H9 (cell line): ENCODE measurements at regions not wholly inside any gene's neighbourhood (a gene's known extent, or its start where the extent isn't known, plus 50 kb on each side); places are given as distances from the start of the nearest gene placed in this dataset.

Source experiments
- DNase-seq: peaks from one replicate; pipeline ENCODE4 v3.0.0-alpha.2; 2017
- H2AFZ ChIP-seq: one replicate; pipeline ENCODE4 v1.6.1; 2013; ENCODE audit warnings: mild to moderate bottlenecking, low read length, control low read depth, moderate library complexity
- H2AK5ac ChIP-seq: 2 replicates; pipeline ENCODE4 v1.6.1; 2013; ENCODE audit warnings: low read length, control low read depth, mixed read lengths; ENCODE audit not compliant: insufficient read length
- H2BK120ac ChIP-seq: one replicate; pipeline ENCODE4 v1.6.1; 2013; ENCODE audit warnings: low read depth, mild to moderate bottlenecking, low read length, control low read depth, inconsistent platforms; ENCODE audit not compliant: poor library complexity, severe bottlenecking
- H2BK12ac ChIP-seq: 2 replicates; pipeline ENCODE4 v1.6.1; 2013; ENCODE audit warnings: low read length, control low read depth, mixed read lengths, low read depth; ENCODE audit not compliant: insufficient read length
- H2BK15ac ChIP-seq: 2 replicates; pipeline ENCODE4 v1.6.1; 2013; ENCODE audit warnings: low read depth, low read length, control low read depth
- H2BK20ac ChIP-seq: one replicate; pipeline ENCODE4 v1.6.1; 2013; ENCODE audit warnings: low read depth, mild to moderate bottlenecking, low read length, control low read depth, inconsistent platforms; ENCODE audit not compliant: poor library complexity, severe bottlenecking
- H2BK5ac ChIP-seq: 2 replicates; pipeline ENCODE4 v1.6.1; 2013; ENCODE audit warnings: low read length, control low read depth, mixed read lengths; ENCODE audit not compliant: insufficient read length
- H3K14ac ChIP-seq: 2 replicates; pipeline ENCODE4 v1.6.1; 2013; ENCODE audit warnings: low read length, control low read depth; ENCODE audit not compliant: insufficient read depth
- H3K18ac ChIP-seq: 2 replicates; pipeline ENCODE4 v1.6.1; 2013; ENCODE audit warnings: low read depth, mild to moderate bottlenecking, mixed read lengths, low read length, control low read depth; ENCODE audit not compliant: insufficient read length
- H3K23ac ChIP-seq: 2 replicates; pipeline ENCODE4 v1.6.1; 2013; ENCODE audit warnings: low read length, control low read depth, mixed read lengths, low read depth; ENCODE audit not compliant: insufficient read length
- H3K23me2 ChIP-seq: 2 replicates; pipeline ENCODE4 v1.6.1; 2013; ENCODE audit warnings: low read depth, mild to moderate bottlenecking, mixed read lengths, low read length, control low read depth; ENCODE audit not compliant: insufficient read length, poor library complexity, severe bottlenecking
- H3K27ac ChIP-seq: 2 replicates; pipeline ENCODE4 v1.5.1; 2013; ENCODE audit warnings: low read length, control low read depth, mixed read lengths, low read depth; ENCODE audit not compliant: insufficient read length
- H3K27me3 ChIP-seq: 2 replicates; pipeline ENCODE4 v1.6.1; 2013; ENCODE audit warnings: low read length, control low read depth, inconsistent platforms; ENCODE audit not compliant: insufficient read depth
- H3K4ac ChIP-seq: 2 replicates; pipeline ENCODE4 v1.6.1; 2013; ENCODE audit warnings: low read depth, mild to moderate bottlenecking, control low read depth, inconsistent platforms, low read length, moderate library complexity
- H3K4me1 ChIP-seq: 2 replicates; pipeline ENCODE4 v1.6.1; 2013; ENCODE audit warnings: low read length, control low read depth, inconsistent platforms; ENCODE audit not compliant: insufficient read depth
- H3K4me2 ChIP-seq: 2 replicates; pipeline ENCODE4 v1.6.1; 2013; ENCODE audit warnings: low read length, control low read depth, mixed read lengths; ENCODE audit not compliant: insufficient read length, insufficient read depth
- H3K56ac ChIP-seq: 2 replicates; pipeline ENCODE4 v1.6.1; 2013; ENCODE audit warnings: low read depth, mild to moderate bottlenecking, mixed read lengths, low read length, control low read depth; ENCODE audit not compliant: insufficient read length
- H3K79me1 ChIP-seq: 2 replicates; pipeline ENCODE4 v1.6.1; 2013; ENCODE audit warnings: low read depth, mild to moderate bottlenecking, moderate library complexity, low read length, control low read depth, inconsistent platforms; ENCODE audit not compliant: insufficient read depth, poor library complexity, severe bottlenecking
- H3K79me2 ChIP-seq: 2 replicates; pipeline ENCODE4 v1.6.1; 2013; ENCODE audit warnings: low read length, control low read depth, inconsistent platforms; ENCODE audit not compliant: insufficient read depth
- H3K9ac ChIP-seq: 2 replicates; pipeline ENCODE4 v1.6.1; 2013; ENCODE audit warnings: low read length, control low read depth, mixed read lengths; ENCODE audit not compliant: insufficient read length; ENCODE audit errors: extremely low read depth
- H3K9me3 ChIP-seq: one replicate; pipeline ENCODE4 v1.6.1; 2013; ENCODE audit warnings: low read depth, low read length, inconsistent platforms; ENCODE audit not compliant: control insufficient read depth
- H3T11ph ChIP-seq: one replicate; pipeline ENCODE4 v1.6.1; 2013; ENCODE audit warnings: mild to moderate bottlenecking, low read length, control low read depth, inconsistent platforms
- H4K20me1 ChIP-seq: one replicate; pipeline ENCODE4 v1.6.1; 2013; ENCODE audit not compliant: control insufficient read depth, insufficient read length, insufficient read depth
- H4K5ac ChIP-seq: 2 replicates; pipeline ENCODE4 v1.6.1; 2013; ENCODE audit warnings: low read depth, mild to moderate bottlenecking, mixed read lengths, low read length, control low read depth; ENCODE audit not compliant: insufficient read length
- H4K8ac ChIP-seq: replicated peaks from 2 replicates; pipeline ENCODE4 v1.6.1; 2013; ENCODE audit warnings: low read length, control low read depth, mixed read lengths, low read depth; ENCODE audit not compliant: insufficient read length
- H4K91ac ChIP-seq: 2 replicates; pipeline ENCODE4 v1.6.1; 2013; ENCODE audit warnings: low read depth, mild to moderate bottlenecking, moderate library complexity, mixed read lengths, low read length, control low read depth; ENCODE audit not compliant: insufficient read length
- H3K27ac Mint-ChIP-seq, 3 experiments: 2 replicates in 2 of 3; 3 replicates in 1 of 3; pipeline ENCODE4 v1.8.0; 2020 to 2021; ENCODE audit warnings: mixed read lengths in 3 of 3, mild to moderate bottlenecking in 1 of 3, moderate library complexity in 1 of 3
- H3K27me3 Mint-ChIP-seq: 2 replicates; pipeline ENCODE4 v1.8.0; 2021; ENCODE audit warnings: low read depth, mild to moderate bottlenecking, moderate library complexity, mixed read lengths
- H3K36me3 Mint-ChIP-seq, 3 experiments: 2 replicates in 2 of 3; 3 replicates in 1 of 3; pipeline ENCODE4 v1.8.0; 2020 to 2021; ENCODE audit warnings: low read depth in 3 of 3, mixed read lengths in 3 of 3; ENCODE audit not compliant: insufficient read depth in 1 of 3
- H3K4me1 Mint-ChIP-seq, 2 experiments: 2 replicates each; pipeline ENCODE4 v1.8.0; 2020; ENCODE audit warnings: mixed read lengths in 2 of 2
- H3K4me3 Mint-ChIP-seq, 2 experiments: 2 replicates in 1 of 2; 3 replicates in 1 of 2; pipeline ENCODE4 v1.8.0; 2020 to 2021; ENCODE audit warnings: mild to moderate bottlenecking in 2 of 2, mixed read lengths in 2 of 2, moderate library complexity in 1 of 2
- H3K9me3 Mint-ChIP-seq, 2 experiments: 2 replicates in 1 of 2; 3 replicates in 1 of 2; pipeline ENCODE4 v1.8.0; 2020; ENCODE audit warnings: mild to moderate bottlenecking in 2 of 2, mixed read lengths in 2 of 2, moderate library complexity in 1 of 2
- WGBS: extraction: QIAGEN DNeasy Blood & Tissue Kit; methylation state at CpG from one replicate; pipeline ENCODE4 v1.1.7; 2013; ENCODE audit warnings: missing lambda C conversion rate, low lambda C conversion rate, mixed read lengths; ENCODE audit not compliant: insufficient read length; ENCODE audit errors: extremely low coverage; 5-methylcytosine and 5-hydroxymethylcytosine counted together
- TF ChIP-seq, protein P1 (sequence below): fragments of 200-600 bp; sonication (generic); conservative IDR thresholded peaks from 3 replicates; pipeline ENCODE4 v1.8.0; 2021; ENCODE audit warnings: antibody characterized with exemption, mild to moderate bottlenecking

DNA sequence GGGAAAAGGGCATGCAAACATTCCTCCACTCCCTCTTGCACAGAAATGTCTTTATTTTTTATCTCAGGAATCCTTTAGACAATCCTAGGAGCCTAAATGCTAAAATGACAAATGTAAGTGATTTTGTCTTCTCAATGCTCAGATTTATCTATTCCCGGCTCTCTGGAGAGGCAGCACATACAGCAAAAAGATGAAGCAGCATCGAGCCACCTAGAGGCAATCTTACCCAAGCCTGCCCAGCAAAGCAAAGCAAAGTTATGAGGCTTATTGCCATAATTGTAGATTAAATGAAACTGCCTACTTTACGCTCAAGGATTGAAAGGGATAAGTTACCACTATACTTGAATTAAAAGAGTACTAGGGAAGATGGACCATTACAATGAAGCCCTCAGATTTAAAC is 750.4 kb upstream of the NR2F2 start:
- H4K20me1 ChIP-seq: no peaks in the 10 kb centered on the region
- no peak overlapping the region for H2AFZ ChIP-seq
- no peak overlapping the region for H2BK12ac ChIP-seq
- 0 out of 7 replicates have a peak overlapping the region, but pooled peaks of 1 of the 3 experiments have one; percentile 18 for H3K27ac Mint-ChIP-seq
- no peak overlapping the region for H4K8ac ChIP-seq
- no peak overlapping the region for H3K9ac ChIP-seq
- no peak overlapping the region for H2BK120ac ChIP-seq
- H3K79me2 ChIP-seq: no peaks in the 10 kb centered on the region
- no peaks in the 10 kb centered on the region for H3K79me1 ChIP-seq
- H3K4me1 ChIP-seq: no peaks in the 10 kb centered on the region
- no peak overlapping the region for H3T11ph ChIP-seq
- no peak overlapping the region for H4K91ac ChIP-seq
- no peak overlapping the region for H4K5ac ChIP-seq
- no peak overlapping the region for H3K4ac ChIP-seq
- no peak overlapping the region for H3K18ac ChIP-seq
- H2AK5ac ChIP-seq: no peak overlapping the region
- no peak overlapping the region for H3K23ac ChIP-seq
- no peaks in the 10 kb centered on the region for H3K9me3 Mint-ChIP-seq
- no peak overlapping the region for H3K14ac ChIP-seq
- H3K36me3 Mint-ChIP-seq: no peaks in the 10 kb centered on the region
- no peak overlapping the region for H3K4me3 Mint-ChIP-seq
- WGBS: no CpG with 5 or more reads among the region's 3 CpGs
- no peak overlapping the region for H3K4me2 ChIP-seq
- H2BK5ac ChIP-seq: no peak overlapping the region
- H3K56ac ChIP-seq: no peak overlapping the region
- TF ChIP-seq, protein P1, sequence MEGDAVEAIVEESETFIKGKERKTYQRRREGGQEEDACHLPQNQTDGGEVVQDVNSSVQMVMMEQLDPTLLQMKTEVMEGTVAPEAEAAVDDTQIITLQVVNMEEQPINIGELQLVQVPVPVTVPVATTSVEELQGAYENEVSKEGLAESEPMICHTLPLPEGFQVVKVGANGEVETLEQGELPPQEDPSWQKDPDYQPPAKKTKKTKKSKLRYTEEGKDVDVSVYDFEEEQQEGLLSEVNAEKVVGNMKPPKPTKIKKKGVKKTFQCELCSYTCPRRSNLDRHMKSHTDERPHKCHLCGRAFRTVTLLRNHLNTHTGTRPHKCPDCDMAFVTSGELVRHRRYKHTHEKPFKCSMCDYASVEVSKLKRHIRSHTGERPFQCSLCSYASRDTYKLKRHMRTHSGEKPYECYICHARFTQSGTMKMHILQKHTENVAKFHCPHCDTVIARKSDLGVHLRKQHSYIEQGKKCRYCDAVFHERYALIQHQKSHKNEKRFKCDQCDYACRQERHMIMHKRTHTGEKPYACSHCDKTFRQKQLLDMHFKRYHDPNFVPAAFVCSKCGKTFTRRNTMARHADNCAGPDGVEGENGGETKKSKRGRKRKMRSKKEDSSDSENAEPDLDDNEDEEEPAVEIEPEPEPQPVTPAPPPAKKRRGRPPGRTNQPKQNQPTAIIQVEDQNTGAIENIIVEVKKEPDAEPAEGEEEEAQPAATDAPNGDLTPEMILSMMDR: no peak
- no peaks in the 10 kb centered on the region for H3K4me1 Mint-ChIP-seq
- no peaks in the 10 kb centered on the region for H3K9me3 ChIP-seq
- no peaks in the 10 kb centered on the region for H3K23me2 ChIP-seq
- DNase-seq: no peak
- no peaks in the 10 kb centered on the region for H3K27me3 Mint-ChIP-seq
- no peak overlapping the region for H3K27ac ChIP-seq
- H2BK15ac ChIP-seq: no peak overlapping the region
- no peaks in the 10 kb centered on the region for H3K27me3 ChIP-seq
- H2BK20ac ChIP-seq: no peak overlapping the region
